ENCODE measurements at regions not wholly inside any gene's neighbourhood (a gene's known extent, or its start where the extent isn't known, plus 50 kb on each side); places are given as distances from the start of the nearest gene placed in this dataset.

DNA sequence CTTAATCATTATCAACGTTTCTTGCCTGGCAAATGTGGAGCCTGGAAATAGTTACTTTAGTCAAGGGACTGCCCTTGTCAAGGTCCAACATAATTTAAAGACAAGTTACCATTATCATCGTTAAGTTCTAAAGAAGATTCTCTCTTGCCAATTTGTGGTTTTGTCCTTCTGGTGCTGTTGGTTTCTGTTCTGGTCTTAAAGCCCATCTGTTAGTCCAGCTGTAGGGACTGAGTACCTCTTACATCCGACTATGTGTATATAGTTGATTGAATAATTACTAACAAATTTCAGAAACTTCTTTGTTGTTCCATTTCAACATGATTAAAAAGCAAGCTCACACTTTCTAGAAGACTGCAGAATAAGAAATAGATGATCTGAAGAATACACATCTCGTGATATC, 1854.9 kb downstream of the MAT2B start:
- Histone ChIP-seq H3K9me3 (ENCODE audit: control insufficient read depth in 1 of 2, low read length in 2 of 2) (no peaks in the 10 kb centered on the region), H3K36me3 (ENCODE audit: control insufficient read depth in 1 of 2, insufficient read depth in 2 of 2, low read length in 2 of 2) (no peaks in the 10 kb centered on the region), H3K4me1 (ENCODE audit: control insufficient read depth in 1 of 2, insufficient read depth in 2 of 2, low read length in 2 of 2) (no peaks in the 10 kb centered on the region), H3K27me3 (ENCODE audit: low read depth, low read length) (no peaks in the 10 kb centered on the region), H3K4me3 (ENCODE audit: low read depth in 1 of 2, low read length in 2 of 2) (no peak overlapping the region), H3K27ac (ENCODE audit: low read length) (no peak overlapping the region)

- Histone ChIP-seq H3K4me1 (ENCODE audit: control insufficient read depth in 1 of 2, insufficient read depth in 2 of 2, low read length in 2 of 2) (no peaks in the 10 kb centered on the region), H3K36me3 (ENCODE audit: control insufficient read depth in 1 of 2, insufficient read depth in 2 of 2, low read length in 2 of 2) (no peaks in the 10 kb centered on the region), H3K27me3 (ENCODE audit: low read depth, low read length) (no peaks in the 10 kb centered on the region), H3K4me3 (ENCODE audit: low read depth in 1 of 2, low read length in 2 of 2) (no peak overlapping the region), H3K27ac (ENCODE audit: low read length) (no peak overlapping the region), H3K9me3 (ENCODE audit: control insufficient read depth in 1 of 2, low read length in 2 of 2) (no peaks in the 10 kb centered on the region)
Observed at GRCh38 chr5:165360784-165361542, 1855.5 kb downstream of the MAT2B start.

DNA sequence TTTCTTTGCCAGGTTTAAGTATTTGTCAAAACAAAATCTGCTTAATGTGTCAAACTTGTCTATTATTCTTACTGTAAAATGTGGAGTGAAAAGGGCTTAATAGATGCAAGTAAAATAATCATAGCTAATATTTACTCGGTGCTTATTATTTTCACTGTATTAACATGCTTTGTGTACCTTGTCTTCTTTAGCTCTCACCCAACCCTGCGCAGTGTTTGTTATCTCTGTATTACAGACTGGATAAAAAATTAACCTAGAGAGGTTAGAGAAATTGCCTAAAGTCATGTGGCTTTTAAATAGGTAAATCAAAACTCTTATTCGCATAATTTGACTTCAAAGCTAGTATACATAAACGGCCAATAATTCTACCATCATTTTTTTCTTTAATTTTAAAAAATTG, 1864.8 kb downstream of the MAT2B start:
- Histone ChIP-seq H3K9me3 (ENCODE audit: control insufficient read depth in 1 of 2, low read length in 2 of 2) (no peaks in the 10 kb centered on the region), H3K4me3 (ENCODE audit: low read depth in 1 of 2, low read length in 2 of 2) (no peak overlapping the region), H3K36me3 (ENCODE audit: control insufficient read depth in 1 of 2, insufficient read depth in 2 of 2, low read length in 2 of 2) (no peaks in the 10 kb centered on the region), H3K4me1 (ENCODE audit: control insufficient read depth in 1 of 2, insufficient read depth in 2 of 2, low read length in 2 of 2) (no peaks in the 10 kb centered on the region), H3K27me3 (ENCODE audit: low read depth, low read length) (no peaks in the 10 kb centered on the region), H3K27ac (ENCODE audit: low read length) (no peak overlapping the region)

DNA sequence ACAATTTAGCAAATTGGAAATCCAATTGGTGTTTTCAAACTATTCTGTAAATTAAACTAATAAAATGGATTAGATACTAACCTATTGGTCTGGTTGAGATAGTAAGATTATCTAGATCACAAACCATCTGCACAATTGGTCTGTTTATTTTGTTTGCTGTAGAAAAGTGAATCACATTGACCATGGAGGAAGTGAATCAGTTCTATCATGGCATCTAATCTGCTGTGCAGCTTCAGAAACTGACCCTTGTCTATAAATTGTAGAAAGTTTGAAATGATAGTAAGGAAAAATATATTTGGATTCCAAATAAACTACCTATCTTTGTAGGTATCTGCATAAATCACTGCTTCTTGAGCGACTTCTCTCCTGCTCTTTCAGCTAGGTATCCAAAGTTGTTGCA, 1865.4 kb downstream of the MAT2B start:
- H3K27me3 ChIP-seq (ENCODE audit: low read depth, low read length): no peaks in the 10 kb centered on the region
- no peaks in the 10 kb centered on the region for H3K36me3 ChIP-seq (ENCODE audit: control insufficient read depth in 1 of 2, insufficient read depth in 2 of 2, low read length in 2 of 2)
- no peaks in the 10 kb centered on the region for H3K4me1 ChIP-seq (ENCODE audit: control insufficient read depth in 1 of 2, insufficient read depth in 2 of 2, low read length in 2 of 2)
- H3K27ac ChIP-seq (ENCODE audit: low read length): no peak overlapping the region
- no peak overlapping the region for H3K4me3 ChIP-seq (ENCODE audit: low read depth in 1 of 2, low read length in 2 of 2)
- H3K9me3 ChIP-seq (ENCODE audit: control insufficient read depth in 1 of 2, low read length in 2 of 2): no peaks in the 10 kb centered on the region

DNA sequence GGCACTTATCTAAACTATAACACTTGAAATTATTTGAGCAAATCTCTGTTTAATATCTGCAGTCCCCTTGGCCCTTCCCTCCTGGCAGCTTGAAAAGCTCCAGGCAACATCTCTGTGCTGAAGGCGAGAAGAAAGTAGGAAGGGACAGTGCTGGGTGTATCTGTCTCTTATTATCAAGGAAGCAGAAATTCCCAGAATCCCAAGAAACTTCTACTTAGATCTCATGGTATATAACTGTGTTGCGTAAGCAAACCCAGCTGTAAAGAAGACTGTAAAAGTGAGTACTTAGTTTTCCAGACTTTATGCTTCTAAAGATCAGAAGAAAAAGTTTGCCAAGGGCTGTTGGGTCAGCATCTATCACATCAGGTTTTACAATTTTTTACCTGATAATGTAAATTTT, 1869.8 kb downstream of the MAT2B start:
- no peak overlapping the region for H3K4me3 ChIP-seq (ENCODE audit: low read depth in 1 of 2, low read length in 2 of 2)
- no peaks in the 10 kb centered on the region for H3K36me3 ChIP-seq (ENCODE audit: control insufficient read depth in 1 of 2, insufficient read depth in 2 of 2, low read length in 2 of 2)
- H3K4me1 ChIP-seq (ENCODE audit: control insufficient read depth in 1 of 2, insufficient read depth in 2 of 2, low read length in 2 of 2): no peaks in the 10 kb centered on the region
- H3K27me3 ChIP-seq (ENCODE audit: low read depth, low read length): no peaks in the 10 kb centered on the region
- no peaks in the 10 kb centered on the region for H3K9me3 ChIP-seq (ENCODE audit: control insufficient read depth in 1 of 2, low read length in 2 of 2)
- H3K27ac ChIP-seq (ENCODE audit: low read length): no peak overlapping the region

- H3K27ac ChIP-seq (ENCODE audit: low read length): no peak overlapping the region
- H3K4me1 ChIP-seq (ENCODE audit: control insufficient read depth in 1 of 2, insufficient read depth in 2 of 2, low read length in 2 of 2): no peaks in the 10 kb centered on the region
- no peaks in the 10 kb centered on the region for H3K36me3 ChIP-seq (ENCODE audit: control insufficient read depth in 1 of 2, insufficient read depth in 2 of 2, low read length in 2 of 2)
- H3K27me3 ChIP-seq (ENCODE audit: low read depth, low read length): no peaks in the 10 kb centered on the region
- peaks cover 0 to 14% of the 10 kb centered on the region in 2 donors for H3K9me3 ChIP-seq (ENCODE audit: control insufficient read depth in 1 of 2, low read length in 2 of 2)
- H3K4me3 ChIP-seq (ENCODE audit: low read depth in 1 of 2, low read length in 2 of 2): no peak overlapping the region
Observed at GRCh38 chr5:165393839-165394238, 1888.4 kb downstream of the MAT2B start.

DNA sequence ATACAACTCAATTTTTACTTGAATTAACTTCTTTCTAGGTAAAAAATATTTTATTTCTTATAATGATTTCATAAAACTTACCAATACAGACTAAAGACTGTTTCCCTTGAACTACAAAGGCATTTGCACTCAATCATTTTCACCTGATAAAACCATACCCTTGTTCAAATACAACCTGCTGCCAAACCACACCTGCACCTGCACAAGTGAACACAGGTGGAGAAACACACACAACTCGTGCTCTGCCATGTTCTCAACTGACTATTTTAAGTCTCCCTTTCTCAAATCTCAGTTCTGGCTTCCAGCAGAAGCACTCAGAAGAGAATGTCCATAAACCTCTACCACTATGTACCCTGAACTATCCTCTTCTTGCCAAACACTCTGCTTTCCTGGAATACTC, 1892.1 kb downstream of the MAT2B start:
- Histone ChIP-seq H3K27ac (ENCODE audit: low read length) (no peak overlapping the region), H3K4me3 (ENCODE audit: low read depth in 1 of 2, low read length in 2 of 2) (no peak overlapping the region), H3K9me3 (ENCODE audit: control insufficient read depth in 1 of 2, low read length in 2 of 2) (peaks cover 0 to 2% of the 10 kb centered on the region in 2 donors), H3K27me3 (ENCODE audit: low read depth, low read length) (no peaks in the 10 kb centered on the region), H3K36me3 (ENCODE audit: control insufficient read depth in 1 of 2, insufficient read depth in 2 of 2, low read length in 2 of 2) (no peaks in the 10 kb centered on the region), H3K4me1 (ENCODE audit: control insufficient read depth in 1 of 2, insufficient read depth in 2 of 2, low read length in 2 of 2) (no peaks in the 10 kb centered on the region)

DNA sequence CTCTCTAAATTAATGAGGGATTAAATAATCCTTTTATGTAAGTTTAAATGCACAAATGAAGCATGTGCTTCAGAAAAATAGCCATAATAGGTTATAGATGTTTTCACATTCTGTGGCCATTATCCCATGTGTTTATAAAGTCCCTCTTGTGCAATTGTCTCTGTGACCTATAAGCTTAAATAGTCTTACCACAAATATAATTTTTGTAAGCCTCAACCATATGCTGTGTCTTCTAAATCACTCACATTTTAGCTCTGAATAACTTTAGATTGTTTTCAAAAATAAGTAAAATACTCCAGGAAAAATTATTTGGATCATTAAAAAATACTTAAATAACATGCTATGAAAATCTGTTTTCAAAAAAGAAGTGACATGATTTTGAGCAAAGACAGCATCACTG, 1894.7 kb downstream of the MAT2B start:
- Histone ChIP-seq H3K36me3 (ENCODE audit: control insufficient read depth in 1 of 2, insufficient read depth in 2 of 2, low read length in 2 of 2) (no peaks in the 10 kb centered on the region), H3K4me1 (ENCODE audit: control insufficient read depth in 1 of 2, insufficient read depth in 2 of 2, low read length in 2 of 2) (no peaks in the 10 kb centered on the region), H3K4me3 (ENCODE audit: low read depth in 1 of 2, low read length in 2 of 2) (no peak overlapping the region), H3K27ac (ENCODE audit: low read length) (no peak overlapping the region), H3K27me3 (ENCODE audit: low read depth, low read length) (no peaks in the 10 kb centered on the region), H3K9me3 (ENCODE audit: control insufficient read depth in 1 of 2, low read length in 2 of 2) (peaks cover 0 to 2% of the 10 kb centered on the region in 2 donors)

DNA sequence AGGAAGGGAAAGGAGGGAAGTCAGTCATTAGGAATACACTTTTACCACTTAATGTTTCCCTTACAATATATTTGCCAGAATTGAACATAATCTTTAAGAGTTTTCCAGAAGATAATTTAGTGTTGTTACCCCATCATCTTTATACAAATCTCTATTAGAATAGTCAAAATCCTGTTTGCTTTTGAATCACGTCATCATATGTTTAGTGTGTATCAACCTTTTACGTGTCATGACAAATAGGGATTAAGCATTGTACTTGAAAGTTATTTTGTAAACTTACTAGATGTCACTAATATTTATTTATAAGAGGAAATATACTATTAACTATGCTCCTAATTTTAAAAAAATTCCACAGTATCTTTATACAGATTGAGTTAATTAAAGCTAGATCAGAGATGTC, 1899.5 kb downstream of the MAT2B start:
- Histone ChIP-seq H3K9me3 (ENCODE audit: control insufficient read depth in 1 of 2, low read length in 2 of 2) (peaks cover 0 to 3% of the 10 kb centered on the region in 2 donors), H3K4me3 (ENCODE audit: low read depth in 1 of 2, low read length in 2 of 2) (no peak overlapping the region), H3K4me1 (ENCODE audit: control insufficient read depth in 1 of 2, insufficient read depth in 2 of 2, low read length in 2 of 2) (no peaks in the 10 kb centered on the region), H3K27ac (ENCODE audit: low read length) (no peak overlapping the region), H3K27me3 (ENCODE audit: low read depth, low read length) (no peaks in the 10 kb centered on the region), H3K36me3 (ENCODE audit: control insufficient read depth in 1 of 2, insufficient read depth in 2 of 2, low read length in 2 of 2) (no peaks in the 10 kb centered on the region)

DNA sequence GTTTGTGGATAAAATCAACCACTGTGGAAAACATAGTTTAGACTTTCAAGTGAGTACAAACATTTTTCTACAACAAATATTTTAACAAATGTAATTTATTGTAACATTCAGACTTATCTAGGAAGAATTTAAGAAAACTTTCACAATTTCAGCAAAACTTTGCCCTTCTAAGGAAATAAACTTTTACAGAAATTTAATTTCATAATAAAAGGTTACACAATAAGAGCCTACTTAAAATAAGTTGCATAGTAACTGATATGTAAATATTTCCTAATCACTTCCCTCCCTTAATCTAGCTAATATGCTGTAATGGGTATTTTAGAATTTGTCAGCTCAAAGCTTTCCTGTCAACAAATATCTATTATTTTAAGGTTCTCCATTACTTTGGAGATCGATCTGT, 1899.9 kb downstream of the MAT2B start:
- Histone ChIP-seq H3K9me3 (ENCODE audit: control insufficient read depth in 1 of 2, low read length in 2 of 2) (peaks cover 0 to 3% of the 10 kb centered on the region in 2 donors), H3K4me3 (ENCODE audit: low read depth in 1 of 2, low read length in 2 of 2) (no peak overlapping the region), H3K4me1 (ENCODE audit: control insufficient read depth in 1 of 2, insufficient read depth in 2 of 2, low read length in 2 of 2) (no peaks in the 10 kb centered on the region), H3K27me3 (ENCODE audit: low read depth, low read length) (no peaks in the 10 kb centered on the region), H3K36me3 (ENCODE audit: control insufficient read depth in 1 of 2, insufficient read depth in 2 of 2, low read length in 2 of 2) (no peaks in the 10 kb centered on the region), H3K27ac (ENCODE audit: low read length) (no peak overlapping the region)

- no peak overlapping the region for H3K27ac ChIP-seq (ENCODE audit: low read length)
- no peaks in the 10 kb centered on the region for H3K4me1 ChIP-seq (ENCODE audit: control insufficient read depth in 1 of 2, insufficient read depth in 2 of 2, low read length in 2 of 2)
- no peak overlapping the region for H3K4me3 ChIP-seq (ENCODE audit: low read depth in 1 of 2, low read length in 2 of 2)
- peaks cover 0 to 3% of the 10 kb centered on the region in 2 donors for H3K9me3 ChIP-seq (ENCODE audit: control insufficient read depth in 1 of 2, low read length in 2 of 2)
- no peaks in the 10 kb centered on the region for H3K27me3 ChIP-seq (ENCODE audit: low read depth, low read length)
- no peaks in the 10 kb centered on the region for H3K36me3 ChIP-seq (ENCODE audit: control insufficient read depth in 1 of 2, insufficient read depth in 2 of 2, low read length in 2 of 2)
Observed at GRCh38 chr5:165407352-165407751, 1901.9 kb downstream of the MAT2B start.

- no peak overlapping the region for H3K4me3 ChIP-seq (ENCODE audit: low read depth in 1 of 2, low read length in 2 of 2)
- no peaks in the 10 kb centered on the region for H3K4me1 ChIP-seq (ENCODE audit: control insufficient read depth in 1 of 2, insufficient read depth in 2 of 2, low read length in 2 of 2)
- H3K27ac ChIP-seq (ENCODE audit: low read length): no peak overlapping the region
- H3K27me3 ChIP-seq (ENCODE audit: low read depth, low read length): no peaks in the 10 kb centered on the region
- peaks cover 0 to 3% of the 10 kb centered on the region in 2 donors for H3K9me3 ChIP-seq (ENCODE audit: control insufficient read depth in 1 of 2, low read length in 2 of 2)
- no peaks in the 10 kb centered on the region for H3K36me3 ChIP-seq (ENCODE audit: control insufficient read depth in 1 of 2, insufficient read depth in 2 of 2, low read length in 2 of 2)
Observed at GRCh38 chr5:165410476-165410875, 1905.1 kb downstream of the MAT2B start.

Data from muscle layer of duodenum (tissue), 2 donors.